ENCODE measurements at regions not wholly inside any gene's neighbourhood (a gene's known extent, or its start where the extent isn't known, plus 50 kb on each side); places are given as distances from the start of the nearest gene placed in this dataset.

GRCh38 chr11:45554230-45554967, 111.0 kb downstream of the CHST1 start:
- no peak for DNase-seq (ENCODE audit: low read depth)

DNA sequence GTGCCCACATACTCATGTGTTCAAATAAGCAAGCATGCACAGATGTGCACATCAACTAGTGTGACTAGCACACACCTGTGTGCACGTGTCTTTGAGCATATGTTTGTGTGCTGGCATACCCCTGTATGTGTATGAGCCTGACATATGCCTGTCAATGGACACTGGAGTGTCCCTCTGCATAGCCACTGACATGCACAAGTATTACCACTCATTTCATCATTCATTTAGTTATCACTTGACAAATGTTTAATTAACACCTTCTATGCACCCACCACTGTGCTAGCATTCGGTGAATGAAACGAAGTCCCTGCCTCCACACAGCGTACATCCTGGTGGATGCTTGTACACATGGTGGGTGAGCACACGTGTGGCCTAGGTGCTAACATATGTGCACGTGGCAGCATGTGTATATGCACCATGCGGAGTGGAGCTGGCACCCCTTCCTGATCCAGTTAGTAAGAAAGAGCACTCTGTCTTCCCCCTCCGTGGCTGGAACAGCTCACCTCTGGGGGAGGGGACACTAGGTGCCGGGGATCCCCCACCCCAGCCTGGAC, 112.0 kb downstream of the CHST1 start:
- DNase-seq (ENCODE audit: low read depth): no peak

DNA sequence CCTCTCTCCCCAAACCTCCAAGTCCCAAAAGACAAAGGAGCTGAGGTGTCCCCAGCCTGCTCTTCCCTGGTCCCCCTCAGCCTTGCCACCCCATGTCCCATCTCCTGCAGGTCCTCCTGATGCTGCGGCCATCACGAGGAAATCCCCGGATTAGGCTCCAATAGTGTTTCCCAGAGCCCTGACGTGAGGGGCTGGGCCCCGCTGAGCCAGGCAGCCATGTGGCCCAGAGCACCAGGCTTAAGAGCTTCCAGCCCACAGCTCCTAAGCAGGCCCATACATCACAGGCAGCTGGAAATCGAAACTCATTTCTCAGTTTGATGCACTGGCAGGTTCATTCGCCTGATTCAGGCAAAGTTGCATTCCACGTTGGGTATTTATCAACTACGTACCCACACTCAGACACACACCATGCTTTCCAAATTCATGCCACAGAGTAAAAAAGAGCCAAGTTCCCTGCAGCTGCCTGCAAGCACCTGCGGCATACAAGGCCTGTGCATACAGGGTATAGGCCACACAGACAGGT, 114.2 kb downstream of the CHST1 start:
- DNase-seq (ENCODE audit: low read depth): no peak

DNA sequence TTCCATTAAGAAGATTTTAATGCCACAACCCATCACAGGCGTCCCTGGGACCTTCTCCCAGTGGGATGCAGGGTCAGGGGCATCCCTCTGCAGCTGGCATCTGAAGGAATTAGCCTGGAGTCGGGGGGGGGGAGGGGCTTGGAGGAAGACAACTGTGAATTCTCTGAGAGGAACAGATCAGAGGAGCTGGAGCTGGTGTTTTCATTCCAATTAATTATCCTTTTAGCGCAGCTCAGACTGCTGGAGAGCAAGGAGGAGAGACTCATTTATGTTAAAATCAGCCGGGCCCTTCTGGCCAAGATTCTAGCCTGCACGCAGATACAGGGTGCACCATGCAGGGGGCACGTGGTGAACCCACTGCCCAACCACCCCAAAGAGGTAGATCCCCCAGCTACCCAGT, 116.2 kb downstream of the CHST1 start:
- DNase-seq (ENCODE audit: low read depth): no peak

DNA sequence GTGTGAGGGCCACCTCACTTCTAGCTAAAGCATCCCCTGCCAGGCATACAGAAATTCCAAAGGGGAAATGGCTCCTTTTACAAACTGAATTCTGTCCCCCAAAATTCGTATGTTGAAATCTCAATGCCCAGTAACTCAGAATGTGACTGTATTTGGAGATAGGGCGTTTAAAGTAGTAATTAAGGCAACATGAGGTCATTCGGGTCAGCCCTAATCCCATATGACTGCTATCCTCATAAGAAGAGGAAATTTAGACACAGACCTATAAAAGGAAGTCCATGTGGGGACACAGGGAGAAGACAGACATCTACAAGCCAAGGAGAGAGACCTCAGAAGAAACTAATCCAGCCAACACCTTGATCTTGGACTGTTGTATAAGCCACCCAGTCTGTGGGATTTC, 119.1 kb downstream of the CHST1 start:
- DNase-seq (ENCODE audit: low read depth): no peak

- DNase-seq (ENCODE audit: low read depth): no peak
These were observed 120.6 kb downstream of the CHST1 start for GRCh38 chr11:45544826-45545225.

DNA sequence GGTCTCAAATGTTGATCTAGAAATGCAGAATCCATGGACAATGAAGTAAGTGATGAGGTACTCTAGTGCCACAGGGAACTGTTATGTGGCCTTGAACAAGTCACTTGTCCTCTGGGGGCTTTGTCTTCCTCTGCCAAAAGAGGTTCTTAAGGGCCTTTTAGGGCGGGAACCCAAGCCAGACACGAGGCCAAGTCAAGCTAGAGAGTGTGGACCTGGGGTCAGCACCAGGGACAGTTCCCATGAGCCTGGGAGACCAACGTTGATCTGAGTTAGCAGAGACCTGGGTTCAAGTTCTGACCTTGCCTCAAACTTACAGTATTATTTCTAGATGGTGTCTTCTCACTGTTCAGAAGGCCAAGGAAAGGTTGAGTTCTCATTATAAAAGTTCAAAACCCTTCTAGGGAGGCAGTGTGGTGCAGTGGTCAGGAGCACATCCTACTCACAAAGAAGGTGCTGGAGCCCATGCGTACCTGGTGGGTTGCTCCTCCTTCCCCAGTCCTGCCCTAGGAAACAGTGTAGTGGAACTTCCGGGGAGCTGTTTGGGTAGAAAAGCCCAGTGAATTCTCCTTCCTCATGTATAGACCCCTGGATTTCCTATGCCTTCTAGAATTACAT, 121.5 kb downstream of the CHST1 start:
- peak; percentile 15 for DNase-seq (ENCODE audit: low read depth)

DNA sequence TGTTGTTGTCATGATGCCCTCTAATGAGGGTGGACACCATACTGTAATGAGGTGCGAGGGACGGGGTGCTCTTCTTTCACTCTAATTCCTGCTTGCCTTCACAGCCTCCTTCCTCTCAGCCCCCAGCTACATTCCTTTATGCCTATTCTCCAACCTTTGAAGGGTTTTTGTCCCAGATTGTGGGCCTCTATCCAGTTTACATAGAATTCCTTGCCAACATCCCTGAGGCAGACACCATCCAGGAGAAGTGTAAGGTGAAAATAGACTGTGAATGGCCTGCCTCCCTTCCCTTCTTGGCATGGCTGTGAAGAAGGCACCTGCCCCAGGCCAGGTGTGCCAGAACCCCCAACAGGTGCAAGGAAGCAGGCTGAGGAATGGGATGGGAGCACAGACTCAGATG, 122.3 kb downstream of the CHST1 start:
- no peak for DNase-seq (ENCODE audit: low read depth)

DNA sequence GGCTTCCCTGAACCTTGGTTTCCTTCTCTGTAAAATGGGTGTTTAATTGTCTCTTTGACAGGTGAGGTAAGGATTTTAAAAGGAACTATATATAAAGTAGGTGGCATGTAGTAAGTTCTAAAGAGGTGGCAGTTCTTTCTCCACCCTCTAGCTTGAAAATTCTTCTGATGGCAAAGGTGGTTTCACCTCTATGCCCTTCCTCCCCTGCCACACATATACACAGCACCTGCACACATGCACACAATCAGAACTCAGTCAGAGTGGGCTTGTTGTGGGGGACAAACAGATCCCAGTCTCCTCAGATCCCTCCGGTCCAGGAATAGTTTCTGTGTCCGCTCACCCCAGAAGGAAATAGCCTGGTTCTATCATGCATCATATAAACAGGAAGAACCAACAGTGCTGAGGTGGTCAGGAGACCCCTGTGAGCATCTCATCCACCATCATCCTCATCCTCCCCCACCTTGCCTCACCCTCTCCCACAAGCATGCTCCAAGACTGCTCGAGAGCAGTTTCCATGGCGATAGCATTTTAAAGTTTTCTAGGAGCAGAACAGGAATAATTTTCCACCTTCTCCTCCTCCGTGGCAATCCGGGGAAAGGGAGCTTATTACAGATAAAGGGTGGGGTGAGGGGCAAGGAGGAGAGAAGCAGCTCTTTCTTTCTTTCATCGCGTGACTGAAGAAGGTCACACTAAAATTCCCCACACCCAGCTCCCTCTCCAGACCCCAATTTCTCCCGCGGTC, 123.6 kb downstream of the CHST1 start:
- no peak for DNase-seq (ENCODE audit: low read depth)

- DNase-seq (ENCODE audit: low read depth): peak; percentile 7
These were observed 126.5 kb downstream of the CHST1 start for GRCh38 chr11:45538939-45539338.

GRCh38 chr11:45538363-45538762, 127.1 kb downstream of the CHST1 start:
- DNase-seq (ENCODE audit: low read depth): no peak

DNA sequence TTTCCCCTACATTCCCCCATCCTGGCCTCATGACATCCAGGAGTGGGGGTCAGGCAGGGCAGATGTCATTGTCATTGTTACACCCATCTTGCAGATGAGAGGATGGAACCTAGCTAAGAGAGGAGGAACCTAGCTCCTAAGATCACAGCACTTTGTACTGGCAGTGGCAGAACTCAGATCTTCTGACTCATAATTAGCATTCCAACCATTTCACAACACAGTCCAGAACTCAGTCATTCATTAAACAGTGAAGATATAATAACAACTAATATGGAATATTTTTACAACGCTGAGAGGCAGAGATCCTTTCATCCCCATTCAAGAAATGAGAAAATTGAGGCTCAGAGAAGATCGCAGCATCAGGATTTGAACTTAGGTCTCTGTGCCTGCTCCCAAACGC, 127.8 kb downstream of the CHST1 start:
- peak; percentile 9 for DNase-seq (ENCODE audit: low read depth)

DNA sequence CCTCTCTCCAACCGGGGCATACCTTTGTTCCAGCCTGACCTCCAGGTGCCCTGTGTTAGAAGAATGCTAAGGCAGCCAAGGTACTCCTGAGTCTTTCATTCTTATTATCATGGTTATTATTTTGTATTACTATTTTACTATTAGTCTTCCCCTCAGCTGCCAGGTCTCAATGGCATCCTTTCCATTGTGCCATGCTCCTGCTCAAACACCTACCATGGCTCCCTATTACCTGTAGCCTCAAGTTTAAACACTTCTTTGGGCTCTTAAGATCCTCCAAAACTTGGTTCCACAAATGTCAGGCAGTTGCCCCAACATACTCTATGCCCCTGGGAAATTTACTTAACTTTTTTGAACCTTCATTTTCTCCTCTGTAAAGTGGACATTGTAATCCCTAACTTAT, 130.4 kb downstream of the CHST1 start:
- DNase-seq (ENCODE audit: low read depth): no peak

GRCh38 chr11:45534132-45534531, 131.3 kb downstream of the CHST1 start:
- no peak for DNase-seq (ENCODE audit: low read depth)

DNA sequence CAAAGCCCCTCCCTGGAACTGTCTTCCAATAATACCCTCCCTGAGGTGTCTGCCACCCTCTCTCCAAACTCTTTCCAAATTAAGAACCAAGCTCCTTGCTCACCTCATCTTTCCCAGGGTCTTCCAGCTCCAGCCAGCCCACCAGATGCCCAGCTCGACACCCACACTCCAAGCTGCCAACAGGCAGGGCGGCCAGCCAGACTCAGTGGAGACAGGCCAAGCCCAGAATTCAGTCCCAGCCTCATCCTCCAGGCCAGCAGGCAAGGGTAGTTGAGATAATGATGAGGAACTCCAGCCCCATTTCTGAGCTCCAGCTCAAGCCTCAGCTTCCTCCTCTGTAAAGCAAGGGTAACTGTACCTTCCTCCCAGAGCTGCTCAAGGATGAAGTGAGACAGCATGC, 132.9 kb downstream of the CHST1 start:
- DNase-seq (ENCODE audit: low read depth): no peak

DNA sequence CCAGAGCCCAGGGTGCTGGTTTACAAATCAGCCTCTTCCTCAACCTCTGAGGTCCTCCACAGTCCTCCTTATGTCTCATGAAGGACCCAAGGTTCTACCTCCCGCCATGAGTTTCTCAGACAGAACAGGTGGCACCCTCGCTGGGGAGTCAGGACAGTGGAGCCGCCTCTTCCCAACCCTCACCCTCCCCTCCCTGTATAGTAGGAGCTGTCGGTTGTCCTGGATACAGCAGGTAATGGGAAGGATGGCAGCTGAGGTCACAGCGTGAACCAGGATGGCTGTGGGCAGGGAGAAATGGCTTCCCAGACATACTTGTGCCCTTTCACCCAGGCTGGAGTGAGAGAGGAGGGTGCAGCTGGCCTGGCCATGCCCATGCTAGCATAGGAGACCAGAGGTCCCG, 134.6 kb downstream of the CHST1 start:
- no peak for DNase-seq (ENCODE audit: low read depth)

- DNase-seq (ENCODE audit: low read depth): no peak
These were observed 135.3 kb downstream of the CHST1 start for GRCh38 chr11:45530111-45530510.

- no peak for DNase-seq (ENCODE audit: low read depth)
These were observed 137.0 kb downstream of the CHST1 start for GRCh38 chr11:45528435-45528834.

DNA sequence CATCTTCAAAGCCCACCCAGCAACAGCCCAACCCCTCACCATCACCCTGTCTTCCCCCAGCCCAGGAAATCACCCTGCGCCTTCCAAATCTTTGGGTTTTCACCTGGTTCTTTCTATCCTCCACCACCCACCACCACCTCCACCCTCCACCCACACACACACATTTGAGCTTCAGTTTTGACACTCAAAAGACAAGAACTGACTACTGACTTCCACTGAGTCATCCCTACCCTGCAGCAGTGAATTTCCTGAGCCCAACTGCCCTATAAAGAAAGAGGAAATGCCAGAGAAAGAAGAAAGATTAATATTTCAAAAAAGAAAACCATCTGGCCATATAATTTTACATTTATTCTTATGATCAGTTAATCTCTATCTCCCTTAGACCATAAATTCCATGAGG, 137.5 kb downstream of the CHST1 start:
- DNase-seq (ENCODE audit: low read depth): no peak

DNA sequence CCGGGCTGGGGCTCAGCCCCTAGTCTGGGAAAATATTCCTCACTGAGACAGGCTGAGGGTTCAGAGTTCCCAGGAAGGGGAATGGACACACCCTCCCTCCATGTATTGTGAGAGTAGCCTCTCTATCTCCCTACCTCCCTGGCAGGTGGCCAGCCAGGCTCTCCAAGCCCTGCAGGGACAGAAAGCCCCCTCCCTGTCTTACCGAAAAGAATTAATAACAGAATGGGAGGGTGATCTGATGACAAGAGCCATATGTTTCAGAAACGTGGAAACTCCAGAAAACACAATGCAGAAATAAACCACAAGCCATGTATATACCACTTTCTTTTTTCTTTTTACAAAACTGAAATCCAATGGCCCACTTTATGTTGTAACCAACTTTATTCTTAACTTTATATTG, 140.0 kb downstream of the CHST1 start:
- DNase-seq (ENCODE audit: low read depth): no peak

GRCh38 chr11:45523760-45524159, 141.7 kb downstream of the CHST1 start:
- DNase-seq (ENCODE audit: low read depth): no peak

DNA sequence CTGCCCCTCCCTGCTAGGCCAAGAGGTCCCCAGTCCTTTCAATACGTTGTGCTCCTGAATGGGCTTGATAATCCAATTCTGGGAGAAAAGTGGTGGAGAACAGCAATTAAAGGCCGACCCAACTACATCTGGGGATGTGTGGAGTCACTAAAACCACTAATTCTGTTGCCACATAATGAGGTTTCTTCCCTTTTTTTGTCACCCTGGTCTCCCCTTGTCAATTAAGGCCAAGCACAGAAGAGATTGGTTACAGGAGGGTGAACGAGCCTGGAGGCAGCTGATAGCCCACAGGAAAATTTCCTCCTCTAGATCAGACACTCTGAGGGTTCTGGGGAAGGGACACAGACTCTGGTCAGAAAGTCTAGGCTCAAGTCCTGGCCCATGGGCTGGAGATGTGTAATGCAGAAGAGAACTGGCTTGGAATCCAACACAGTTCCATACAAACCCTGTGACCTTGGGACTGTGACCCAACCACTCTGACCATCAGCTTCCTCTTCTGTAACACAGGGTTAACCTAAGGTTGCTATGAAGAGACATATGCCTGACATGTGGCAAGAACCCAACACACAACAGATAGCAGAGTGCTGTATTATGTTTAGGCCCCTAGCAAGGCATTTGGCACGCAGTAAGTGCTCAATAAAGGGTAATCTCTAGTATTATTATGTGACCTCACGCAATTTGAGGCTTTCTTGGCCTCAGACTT, 146.4 kb downstream of the CHST1 start:
- no peak for DNase-seq (ENCODE audit: low read depth)
